GM18520 (cell line): ENCODE measurements at regions not wholly inside any gene's neighbourhood (a gene's known extent, or its start where the extent isn't known, plus 50 kb on each side); places are given as distances from the start of the nearest gene placed in this dataset.
"Not testable (repeated sequence)": the region's sequence is repeated elsewhere in the genome, so short reads cannot be mapped to it uniquely, and the experiment has no call there.

ENCODE experiments used
- ATAC-seq: cut with Tn5 transposase; IDR thresholded peaks from one replicate; pipeline ENCODE4 v1.9.1; 2021; ENCODE audit not compliant: unreplicated experiment

DNA sequence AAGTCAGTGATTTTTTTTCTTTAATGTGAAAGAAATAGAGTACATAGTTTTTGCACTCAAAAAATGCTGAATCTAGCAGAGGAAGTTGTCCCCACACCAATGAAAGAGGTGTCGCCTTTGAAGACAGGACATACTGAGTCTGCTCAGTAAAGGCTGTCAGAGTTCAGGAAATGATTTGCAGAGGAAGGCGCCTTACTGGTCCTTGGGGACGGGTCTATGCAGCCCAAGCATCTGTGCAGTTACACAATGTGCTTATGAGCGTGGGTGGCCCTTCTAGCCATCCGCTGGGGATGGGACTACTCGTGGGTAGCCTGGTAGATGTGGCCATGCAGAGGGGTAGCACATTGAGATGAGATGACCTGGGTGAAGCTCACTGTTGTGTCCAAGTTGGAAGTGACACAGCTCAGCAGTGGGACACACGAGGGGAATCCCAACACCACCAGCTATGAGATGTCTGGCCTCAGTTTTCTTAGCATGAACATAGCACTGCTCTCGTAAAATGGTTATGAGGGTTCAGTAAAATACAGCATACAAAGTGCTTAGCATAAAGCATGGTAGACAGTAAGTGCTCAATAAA, 116.5 kb upstream of the RBPJ start:
- no peak for ATAC-seq

DNA sequence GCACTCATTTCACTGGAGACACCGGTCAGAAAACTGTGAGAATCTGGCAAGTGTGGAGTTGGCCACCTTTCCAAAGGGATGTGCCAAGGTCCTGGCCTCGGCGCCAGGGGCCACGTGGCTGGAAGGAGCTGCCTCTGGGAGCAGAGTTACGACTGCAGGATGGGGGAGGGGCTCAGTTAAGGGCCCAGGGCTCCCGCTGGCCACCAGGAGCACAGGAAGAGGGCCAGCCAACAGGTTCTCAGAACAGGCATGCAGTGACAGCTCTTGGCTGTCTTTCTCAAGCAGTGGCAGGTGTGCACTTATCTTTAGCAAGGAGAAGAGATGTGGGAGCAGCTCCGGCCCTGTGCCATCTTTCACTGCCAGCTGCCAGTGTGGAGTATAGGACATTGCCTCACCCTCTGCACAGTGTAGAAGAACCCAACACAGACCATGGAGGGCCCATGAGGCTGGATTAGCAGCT, 115.9 kb upstream of the RBPJ start:
- no peak for ATAC-seq

DNA sequence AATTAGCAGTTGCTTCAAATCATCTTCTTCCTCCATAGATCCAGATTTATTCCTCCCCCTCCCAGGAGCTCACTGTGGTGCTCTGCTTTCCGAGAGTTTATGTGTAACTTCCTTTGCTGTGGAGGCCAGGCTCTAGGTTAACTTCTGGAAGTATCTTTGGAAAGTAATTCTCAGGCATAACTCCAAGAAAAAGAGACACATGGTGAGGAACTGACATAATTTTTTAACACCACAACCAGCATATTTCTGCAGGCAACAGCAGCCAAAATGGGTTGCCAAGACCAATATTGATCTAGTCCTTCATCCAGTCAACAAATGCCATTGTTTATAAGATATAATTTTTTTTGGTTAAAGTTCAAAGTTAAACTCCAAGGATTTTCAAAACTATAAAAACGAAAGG, 114.5 kb upstream of the RBPJ start:
- ATAC-seq: no peak

DNA sequence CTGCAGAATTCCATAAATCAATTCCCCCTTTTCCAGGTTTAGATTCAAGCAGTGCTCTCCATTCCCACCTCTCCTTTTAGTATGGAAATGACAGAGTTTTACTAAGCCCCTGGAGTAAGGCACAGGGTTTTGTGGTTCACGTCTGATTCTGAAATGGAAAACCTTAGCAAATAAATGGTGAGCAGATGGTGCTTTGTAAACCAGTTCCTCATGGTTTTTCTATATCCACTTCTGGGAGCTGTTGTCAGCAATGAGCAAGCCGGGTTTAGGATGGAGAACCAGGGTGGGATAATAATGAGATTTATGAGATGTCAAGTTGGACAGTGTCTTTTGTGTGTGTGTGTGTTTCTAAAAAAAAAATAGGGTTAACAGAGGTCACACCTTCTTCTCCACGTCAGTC, 113.8 kb upstream of the RBPJ start:
- ATAC-seq: no peak

DNA sequence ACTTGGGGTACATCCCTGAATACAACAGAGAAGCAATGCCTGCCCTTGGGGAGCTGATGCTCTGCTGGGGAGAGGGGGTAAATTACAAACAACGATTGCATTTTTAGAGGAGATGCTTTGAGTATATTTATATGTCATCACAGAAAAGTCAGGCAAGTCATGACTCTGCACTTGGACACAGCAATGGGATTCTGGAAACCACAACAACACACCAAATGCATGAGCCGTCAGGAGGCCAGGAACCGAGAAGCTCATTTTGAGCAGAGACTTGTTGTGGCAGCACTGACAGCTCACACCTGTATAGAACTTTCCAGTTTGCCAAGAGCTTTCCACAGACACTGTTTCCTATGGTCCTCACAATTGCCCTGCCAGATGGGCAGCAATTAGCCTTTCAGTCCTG, 113.2 kb upstream of the RBPJ start:
- no peak for ATAC-seq

DNA sequence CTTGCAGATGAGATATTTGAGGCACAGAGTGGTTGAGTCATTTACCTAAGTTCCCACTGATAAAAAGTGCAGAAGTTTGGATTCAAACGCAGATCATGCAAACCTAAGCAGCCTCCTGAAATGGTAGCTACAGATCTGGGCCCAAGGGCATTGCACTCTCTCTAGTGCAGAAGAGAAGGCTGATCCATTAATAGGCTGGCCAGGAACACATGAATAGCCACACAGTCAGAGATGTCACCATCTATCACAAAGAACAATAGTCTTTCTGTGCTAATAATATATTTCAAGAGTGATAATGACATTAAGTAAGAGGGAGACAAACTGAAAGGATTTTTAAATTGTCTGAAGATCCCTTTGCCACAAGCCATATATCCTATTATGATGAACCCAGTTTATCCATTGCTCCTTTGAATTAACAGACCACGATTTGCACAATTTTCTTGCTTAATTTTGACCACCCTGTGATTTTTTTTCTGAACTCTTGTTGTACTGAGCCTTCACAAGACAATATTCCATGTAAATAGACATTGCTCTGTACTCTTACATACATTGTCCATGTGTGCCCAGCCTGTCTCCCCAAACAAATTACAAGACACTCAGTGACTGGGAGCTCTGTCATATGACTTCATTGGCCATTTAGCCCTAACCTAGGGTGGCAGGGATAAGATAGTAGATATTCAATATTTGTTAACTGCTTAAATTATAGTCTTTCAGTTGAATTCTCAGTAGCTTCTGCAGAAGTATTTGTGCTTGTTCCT, 112.4 kb upstream of the RBPJ start:
- no peak for ATAC-seq

DNA sequence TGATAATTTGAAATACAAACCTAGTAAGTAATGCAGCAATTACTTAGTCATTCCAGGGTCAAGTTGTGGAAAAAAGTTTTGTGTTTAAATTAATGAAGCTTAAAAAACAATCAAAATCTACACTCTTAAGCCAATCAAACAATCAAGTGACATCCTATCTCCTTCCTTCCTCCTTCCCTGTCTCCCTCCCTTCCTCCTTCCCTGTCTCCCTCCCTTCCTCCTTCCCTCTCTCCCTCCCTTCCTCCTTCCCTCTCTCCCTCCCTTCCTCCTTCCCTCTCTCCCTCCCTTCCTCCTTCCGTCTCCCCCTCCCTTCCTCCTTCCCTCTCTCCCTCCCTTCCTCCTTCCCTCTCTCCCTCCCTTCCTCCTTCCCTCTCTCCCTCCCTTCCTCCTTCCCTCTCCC, 111.4 kb upstream of the RBPJ start:
- ATAC-seq: not testable (repeated sequence)

DNA sequence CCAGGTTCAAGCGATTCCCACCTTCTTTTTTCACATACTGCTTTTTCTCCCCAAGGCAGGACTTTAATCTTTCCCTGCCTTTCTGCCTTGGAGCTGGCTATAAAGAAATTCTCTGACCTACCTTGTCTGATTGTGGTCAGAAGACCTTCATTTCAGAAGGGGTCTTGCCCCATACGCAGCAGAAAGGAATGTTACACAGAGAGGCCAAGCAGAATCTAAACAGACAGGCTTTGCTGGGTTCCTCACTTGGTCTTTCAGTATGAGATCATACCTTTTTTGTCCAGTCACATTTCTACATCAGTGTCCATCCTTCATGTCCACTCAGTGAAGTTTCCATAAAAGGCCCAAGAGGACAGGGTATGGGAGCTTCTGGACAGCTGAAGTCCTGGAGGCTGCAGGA, 108.3 kb upstream of the RBPJ start:
- no peak for ATAC-seq

DNA sequence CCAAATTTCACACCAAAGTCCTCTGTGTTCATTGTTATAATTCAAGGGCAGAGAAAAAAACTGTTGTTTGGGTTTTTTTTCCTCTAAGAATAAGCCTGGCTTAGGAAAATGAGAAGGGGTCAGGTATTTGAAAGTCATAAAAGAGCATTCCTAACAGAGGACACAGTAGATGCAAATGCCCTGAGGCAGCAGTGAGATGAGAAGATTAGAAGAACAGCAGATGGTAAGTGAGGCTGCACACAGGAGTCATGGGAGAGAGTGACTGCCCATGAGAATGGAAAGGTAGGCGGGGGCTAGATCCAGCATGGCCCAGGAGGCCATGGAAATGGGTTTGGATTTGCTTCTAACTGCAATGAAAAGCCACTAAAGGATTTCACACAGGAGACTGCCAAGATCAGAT, 107.5 kb upstream of the RBPJ start:
- no peak for ATAC-seq

DNA sequence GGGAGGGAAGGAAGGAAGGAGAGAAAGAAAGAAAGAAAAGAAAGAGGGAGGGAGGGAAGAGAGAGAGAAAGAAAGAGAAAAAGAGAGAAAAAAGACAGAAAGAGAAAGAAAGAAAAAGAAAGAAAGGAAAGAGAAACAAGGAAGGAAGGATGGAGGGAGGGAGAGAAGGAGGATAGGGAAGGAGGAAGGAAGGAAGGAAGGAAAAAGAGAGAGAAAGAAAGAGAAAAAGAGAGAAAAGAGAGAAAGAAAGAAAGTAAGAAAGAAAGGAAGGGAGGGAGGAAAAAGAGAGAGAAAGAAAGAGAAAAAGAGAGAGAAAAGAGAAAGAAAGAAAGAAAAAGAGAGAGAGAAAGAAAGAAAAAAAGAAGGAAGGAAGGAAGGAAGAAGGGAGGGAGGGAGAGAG, 105.8 kb upstream of the RBPJ start:
- no peak for ATAC-seq

DNA sequence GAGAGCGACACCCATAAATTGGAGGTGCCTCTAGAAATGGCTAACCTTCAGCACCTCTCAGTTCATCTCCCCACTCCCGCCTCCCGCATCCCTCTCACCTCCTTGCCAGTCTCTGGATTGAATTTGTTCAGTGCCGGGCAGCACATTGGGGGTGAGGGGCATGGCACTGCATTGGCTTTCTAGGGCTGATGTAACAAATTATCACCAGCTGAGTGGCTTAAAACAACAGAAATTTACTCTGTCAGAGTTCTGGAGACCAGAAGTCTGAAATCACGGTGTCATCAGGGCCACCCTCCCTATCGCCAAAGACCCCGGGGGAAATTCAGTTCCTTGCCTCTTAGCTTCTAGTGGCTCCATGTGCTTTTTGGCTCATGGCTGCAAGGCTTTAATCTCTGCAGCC, 105.1 kb upstream of the RBPJ start:
- no peak for ATAC-seq

DNA sequence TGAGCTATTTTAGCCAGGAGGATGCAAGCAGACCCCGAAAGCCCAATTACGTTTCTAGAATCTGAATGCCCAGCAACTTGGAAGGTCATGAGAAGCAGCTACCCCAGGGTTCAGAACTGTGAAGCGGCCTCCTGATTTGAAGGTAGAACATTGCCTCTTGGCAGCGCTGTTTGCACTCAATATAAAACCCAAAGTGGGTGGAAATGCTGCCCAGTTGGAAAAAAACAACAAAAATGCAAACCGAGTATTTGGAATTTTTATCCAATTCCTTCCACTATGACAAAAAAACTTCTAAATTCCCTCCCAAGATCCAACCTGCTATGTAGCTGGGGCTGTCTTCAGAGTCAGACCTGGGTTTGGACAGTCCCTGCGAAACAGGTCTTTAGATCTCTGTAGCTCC, 103.3 kb upstream of the RBPJ start:
- ATAC-seq: no peak

DNA sequence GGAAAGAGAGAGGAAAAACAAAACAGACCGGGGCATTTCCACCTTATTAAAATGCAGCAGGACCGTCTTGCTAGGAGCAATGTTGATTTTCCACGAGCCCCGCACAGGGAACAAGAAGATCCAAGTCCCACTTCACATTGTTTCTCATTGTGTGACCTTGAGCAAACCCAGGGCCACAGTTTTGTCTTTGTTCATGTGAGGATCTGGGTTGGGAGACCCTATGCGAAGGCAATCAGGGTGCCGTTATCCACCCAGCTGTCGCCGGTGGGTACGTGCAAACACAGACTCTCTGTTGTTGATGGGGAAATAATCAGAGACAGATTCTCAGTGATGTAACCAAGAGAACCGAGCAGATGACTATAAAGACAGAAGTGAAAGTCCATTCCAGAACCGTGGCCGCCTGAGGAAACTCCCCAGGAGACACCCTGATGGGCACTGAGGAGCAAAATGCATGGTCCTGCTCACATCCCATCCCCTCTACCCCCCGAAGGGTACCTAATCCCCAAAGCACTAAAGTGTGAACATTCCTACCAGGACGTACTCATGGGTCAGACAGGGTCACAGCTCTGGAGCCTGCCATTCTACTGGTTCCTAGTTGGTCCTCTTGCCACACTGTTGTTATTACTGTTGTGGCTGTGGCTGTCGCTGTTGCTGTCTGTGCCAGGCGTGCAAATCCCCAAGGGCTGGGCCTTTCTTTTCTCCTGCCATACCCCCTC, 102.7 kb upstream of the RBPJ start:
- ATAC-seq: peak; percentile 88

DNA sequence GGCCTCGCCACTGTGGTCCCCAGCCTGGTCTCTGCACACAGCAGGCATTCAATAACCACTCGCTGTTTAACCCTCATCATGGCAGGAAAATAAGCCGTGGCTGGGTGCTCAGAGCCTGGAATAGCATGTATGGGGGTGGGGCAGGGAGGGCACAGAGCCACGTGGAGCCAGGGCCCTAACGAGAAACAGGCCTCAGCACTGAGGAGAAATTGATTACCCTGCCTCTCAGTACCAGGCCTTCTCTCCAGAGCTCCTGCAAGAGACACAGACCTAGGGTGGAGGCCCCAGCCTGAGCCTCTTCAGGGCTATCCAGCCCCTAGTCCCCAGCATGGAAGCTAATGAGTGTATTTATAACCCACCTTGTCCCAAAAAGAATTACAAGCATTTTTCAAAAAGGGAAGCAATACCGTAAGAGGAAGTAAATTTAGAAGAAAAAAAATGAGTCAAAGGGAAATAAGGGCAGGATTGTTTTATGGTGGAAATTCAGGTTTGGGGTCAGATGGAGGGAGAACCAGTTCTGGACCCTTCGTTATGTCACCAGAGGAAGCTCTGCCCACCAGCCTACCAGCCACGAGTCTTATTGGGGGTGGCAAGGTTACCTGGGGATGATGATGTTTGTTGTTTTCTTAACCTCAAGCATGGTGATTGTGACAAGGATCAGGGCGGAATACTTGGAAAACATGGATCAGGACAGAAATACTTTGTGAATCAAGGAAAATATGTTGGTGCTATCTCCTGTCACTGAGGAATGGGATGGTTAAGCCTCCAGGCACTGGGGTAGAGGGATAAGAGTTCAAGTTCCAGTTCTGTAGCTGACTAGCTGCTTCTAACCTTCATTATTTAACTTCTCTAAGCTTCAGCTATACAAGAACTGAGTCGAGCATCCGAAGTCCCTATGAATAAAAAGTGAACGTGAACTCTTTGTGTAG, 101.9 kb upstream of the RBPJ start:
- ATAC-seq: no peak

DNA sequence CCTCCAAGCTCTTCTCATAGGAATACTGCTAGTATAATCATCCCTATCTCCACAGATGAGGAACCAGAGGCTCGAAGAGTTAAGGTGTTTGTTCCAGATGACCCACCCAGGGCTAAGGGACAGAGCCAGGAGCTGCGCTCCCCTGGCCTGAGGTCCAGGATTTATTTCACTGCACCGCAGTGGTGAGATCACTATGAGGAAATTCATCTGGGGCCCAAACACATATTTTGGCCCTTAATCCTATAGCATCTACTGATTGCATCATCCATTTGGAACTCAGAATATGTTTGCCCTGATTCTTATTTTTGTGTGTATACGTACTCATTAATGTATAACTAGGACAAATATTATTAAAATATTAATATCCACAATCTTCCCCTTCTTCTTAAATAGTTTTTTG, 100.1 kb upstream of the RBPJ start:
- no peak for ATAC-seq

DNA sequence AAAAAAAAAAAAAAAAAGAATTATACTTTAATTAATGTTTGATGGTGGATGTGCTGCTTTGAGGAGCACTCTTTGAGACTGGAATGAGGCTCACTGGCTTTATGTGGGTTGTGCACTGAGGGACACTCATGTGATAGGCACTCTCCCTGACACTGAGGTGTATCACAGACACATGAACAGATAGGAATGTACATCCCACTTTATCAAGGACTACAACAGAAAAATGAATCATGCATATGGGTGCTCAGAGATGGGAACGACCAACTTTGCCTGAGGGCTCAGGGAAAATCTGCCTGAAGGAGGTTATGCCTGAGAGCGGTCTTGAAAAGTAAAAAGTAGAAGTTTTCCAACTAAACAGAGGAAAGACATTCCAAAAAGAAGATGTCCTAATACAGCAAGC, 97.7 kb upstream of the RBPJ start:
- ATAC-seq: no peak

DNA sequence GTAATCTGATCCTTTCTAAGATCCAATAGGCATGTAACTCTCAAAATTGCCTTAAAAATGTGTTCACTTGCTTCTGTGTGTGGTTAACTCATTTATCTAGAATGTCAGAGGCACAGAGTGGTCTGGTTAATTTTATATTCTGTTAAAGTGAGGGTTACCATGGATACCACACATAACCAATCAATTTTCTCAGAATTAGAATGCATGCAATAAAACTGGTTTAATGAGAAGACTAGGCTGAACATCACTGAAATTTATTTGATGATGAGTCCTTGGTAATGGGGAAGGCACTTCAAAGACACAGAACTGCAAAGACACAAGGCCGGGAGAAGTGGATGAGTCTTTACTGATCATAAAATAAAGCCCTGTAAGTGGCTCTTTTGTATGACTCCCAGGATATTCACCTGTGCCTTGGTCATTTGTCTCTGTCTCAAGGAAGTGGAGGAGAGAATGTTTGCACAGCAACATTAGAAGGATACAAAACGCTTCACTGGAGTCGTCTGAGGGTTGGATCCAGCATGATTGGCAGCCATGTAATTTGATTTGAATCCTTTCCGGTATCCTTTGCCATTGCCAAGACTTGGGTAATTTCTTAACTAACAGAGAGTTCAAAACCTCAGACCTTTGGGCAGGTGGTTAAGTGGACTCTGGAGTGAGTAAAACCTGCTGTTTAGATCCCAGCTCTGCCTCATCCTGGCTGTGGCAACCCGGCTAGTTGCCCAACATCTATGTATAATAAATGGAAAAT, 94.0 kb upstream of the RBPJ start:
- ATAC-seq: no peak

DNA sequence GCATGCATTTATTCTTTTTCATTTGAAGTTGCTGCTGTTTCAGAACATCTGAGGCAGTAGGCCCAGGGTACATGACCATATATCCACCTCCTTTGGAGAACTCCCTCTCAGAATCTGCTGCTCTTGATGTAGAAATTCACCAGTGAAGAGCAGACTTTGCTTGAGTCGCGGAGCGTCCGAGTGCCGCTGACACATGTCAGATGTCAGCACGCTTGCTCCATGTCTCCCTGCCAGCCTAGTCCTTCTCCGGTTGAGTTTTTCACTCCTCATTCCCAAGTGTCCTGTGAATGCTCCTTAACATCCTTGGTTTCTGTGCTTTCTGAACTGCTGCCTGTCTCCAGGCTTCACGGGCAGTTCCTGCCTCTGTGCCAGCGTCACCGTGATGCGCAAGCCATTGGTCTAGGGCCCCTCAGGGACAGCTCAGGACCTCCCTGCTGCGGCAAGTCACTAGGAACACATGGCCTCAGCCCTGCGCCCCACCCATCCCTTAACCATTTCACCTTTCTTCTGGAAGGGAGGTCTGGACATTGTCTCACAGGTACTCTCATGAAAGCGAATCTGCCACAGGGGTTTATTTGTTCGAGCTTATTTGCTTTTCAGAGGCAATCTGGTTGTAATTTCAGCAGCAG, 93.1 kb upstream of the RBPJ start:
- ATAC-seq: no peak

DNA sequence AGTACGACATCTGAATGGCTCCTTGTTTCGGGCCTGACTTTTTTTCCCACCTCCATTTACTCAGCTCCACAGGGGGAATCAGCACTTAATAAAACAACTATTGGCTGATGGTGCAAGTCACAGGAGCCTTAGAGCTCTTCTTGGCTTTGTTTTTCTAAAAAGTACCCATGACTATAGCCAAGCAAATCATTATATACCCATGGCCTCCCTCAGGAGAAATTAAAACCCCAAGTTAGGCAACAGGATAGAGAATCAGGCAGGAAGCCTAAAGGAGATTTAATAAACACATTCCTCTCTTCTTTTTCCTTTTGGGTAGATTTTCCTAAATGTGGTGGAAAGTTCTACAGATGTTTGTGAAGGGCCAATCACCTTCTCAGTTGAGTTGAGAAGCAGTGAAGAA, 91.9 kb upstream of the RBPJ start:
- no peak for ATAC-seq

DNA sequence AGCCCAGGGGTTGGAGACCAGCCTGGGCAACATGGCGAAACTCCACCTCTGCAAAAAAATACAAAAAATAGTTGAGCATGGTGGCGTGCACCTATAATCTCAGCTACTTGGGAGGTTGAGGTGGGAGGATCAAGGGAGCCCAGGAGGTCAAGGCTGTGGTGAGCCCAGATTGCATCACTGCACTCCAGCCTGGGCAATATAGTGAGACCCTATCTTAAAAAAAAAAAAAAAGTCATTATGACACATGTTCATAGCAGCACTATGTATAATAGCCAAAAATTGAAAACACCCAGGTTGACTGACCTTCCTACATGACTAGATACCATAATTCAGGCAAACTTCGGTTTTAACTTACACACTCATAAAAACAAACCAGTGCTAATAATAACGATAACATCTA, 90.8 kb upstream of the RBPJ start:
- no peak for ATAC-seq
